NCI-H748 (cell line): ENCODE measurements at regions not wholly inside any gene's neighbourhood (a gene's known extent, or its start where the extent isn't known, plus 50 kb on each side); places are given as distances from the start of the nearest gene placed in this dataset.
A peak's percentile ranks its signal among the peaks of the same experiment; 100 is the strongest.

Experiments
- DNase-seq: peaks from one replicate; lab custom pipeline; 2025; ENCODE audit not compliant: unreplicated experiment; lab: John Stamatoyannopoulos, UW

DNA sequence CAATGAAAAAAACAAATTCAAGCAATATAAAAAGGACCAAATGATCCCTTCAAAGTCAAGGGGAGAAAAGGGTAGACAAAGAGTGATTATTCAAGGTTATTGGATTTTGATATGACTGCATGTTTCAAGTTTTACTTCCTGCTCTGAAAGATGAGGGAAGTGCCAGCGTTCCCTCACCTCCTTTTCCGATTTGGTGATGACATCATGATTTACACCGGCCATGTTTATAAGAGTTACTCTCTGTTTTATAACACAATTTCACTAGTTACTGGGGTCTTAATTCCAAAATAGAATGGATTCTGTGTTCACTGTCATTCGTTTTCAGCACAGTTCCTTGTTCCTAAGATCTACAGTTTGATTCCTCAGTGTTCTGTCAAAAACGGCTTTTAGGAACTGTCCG is 60.5 kb upstream of the CPXM2 start:
- no peak for DNase-seq

DNA sequence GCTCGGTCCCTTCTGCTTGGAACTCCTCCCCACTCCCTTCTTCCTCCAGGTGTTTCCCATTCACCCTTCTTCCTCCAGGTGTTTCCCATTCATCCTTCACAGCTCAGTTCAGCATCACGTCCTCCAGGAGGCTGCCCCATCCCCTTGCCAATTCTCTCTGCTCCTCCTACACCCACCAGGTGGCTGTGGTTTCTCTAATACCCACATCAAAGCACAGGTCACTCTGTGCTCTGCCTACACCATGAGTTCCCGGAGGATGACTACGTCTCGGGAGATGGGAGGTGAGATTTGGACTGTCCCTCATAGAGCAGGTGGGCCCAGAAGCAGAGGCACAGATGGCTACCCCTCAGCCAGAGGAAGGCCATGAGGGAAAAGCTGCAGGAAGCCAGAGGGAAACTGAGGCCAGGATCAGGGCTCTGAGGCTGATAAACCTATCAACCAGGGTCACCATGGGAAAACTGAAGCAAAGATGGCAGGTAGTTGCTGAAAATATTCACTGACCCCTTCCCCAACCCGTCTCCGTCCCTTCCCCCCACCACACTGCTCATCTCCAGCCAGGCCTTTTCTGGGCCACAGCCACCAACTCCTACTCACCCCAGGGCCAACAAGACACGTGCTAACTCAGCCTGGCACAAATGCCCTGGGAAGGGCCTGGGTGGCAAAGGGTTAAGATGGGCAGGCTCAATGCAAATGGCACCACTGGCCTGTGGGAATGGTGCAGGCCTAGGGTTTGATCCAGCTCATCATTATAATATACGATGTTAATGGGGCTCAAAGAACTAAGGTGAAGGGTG is 56.6 kb upstream of the CPXM2 start:
- no peak for DNase-seq

DNA sequence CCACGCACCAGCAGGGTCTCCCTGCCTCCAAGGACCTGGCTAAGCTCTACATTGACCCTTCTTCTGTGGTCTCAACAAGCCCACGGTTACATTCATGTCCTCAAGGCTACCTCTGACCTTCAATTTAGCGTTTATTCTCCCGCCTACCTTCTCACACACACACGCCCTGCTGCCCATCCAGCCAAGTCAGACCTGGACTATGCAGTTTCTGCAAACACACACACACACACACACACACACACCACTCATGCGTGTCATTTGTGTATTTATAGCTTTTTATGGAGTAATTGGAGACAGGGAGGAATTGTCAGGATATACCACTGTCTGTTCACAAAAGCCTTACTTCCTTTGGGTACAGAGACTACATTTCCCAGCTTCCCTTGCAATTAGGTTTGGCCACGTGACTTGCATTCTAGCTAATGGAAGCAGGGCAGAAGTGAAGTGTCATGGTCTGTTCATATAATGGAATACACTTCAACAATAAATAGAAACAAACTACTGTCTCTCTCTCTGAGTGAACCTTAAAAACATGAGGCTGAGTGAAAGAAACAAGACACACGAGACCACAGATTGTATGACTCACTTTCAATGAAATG is 53.8 kb upstream of the CPXM2 start:
- peak; percentile 32 for DNase-seq

DNA sequence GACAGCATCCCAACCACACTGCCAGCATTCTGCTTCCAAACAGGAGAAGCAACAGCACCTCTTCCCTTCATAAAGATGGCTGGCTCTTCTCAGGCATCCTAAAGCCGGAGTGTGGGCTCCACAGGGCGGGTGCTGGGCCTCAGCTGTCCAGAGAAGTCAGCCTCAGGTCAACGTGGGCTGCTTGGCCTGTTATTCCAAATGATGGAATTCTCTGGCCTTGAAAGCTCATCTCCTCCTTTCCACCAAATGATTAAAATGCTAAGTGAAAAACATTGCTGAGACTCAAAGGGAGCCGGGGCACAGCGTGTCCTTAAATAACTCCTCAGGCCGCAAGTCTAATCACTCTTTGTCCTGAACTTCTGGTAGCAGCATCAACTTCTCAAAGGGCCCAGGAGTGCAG is 53.1 kb upstream of the CPXM2 start:
- DNase-seq, result no peak

DNA sequence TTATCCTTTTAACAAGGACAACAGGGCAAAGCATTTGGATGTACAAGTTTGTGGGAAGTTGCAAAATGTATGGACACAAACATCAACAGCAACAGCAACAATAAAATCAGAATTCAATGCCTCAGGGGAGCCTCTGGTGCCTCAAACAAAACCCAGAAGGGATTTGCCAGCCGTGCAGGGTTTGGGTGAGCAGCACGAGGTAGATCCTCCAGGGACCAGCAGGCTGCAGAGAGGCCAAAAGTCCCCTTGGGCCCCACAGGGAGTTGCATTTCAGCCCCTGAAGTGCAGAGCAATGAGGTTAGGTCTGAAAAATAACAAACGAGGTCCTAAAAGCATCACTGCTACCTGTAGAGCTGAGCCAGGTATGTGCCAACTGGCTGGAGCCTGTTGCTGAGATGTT is 51.7 kb upstream of the CPXM2 start:
- no peak for DNase-seq

DNA sequence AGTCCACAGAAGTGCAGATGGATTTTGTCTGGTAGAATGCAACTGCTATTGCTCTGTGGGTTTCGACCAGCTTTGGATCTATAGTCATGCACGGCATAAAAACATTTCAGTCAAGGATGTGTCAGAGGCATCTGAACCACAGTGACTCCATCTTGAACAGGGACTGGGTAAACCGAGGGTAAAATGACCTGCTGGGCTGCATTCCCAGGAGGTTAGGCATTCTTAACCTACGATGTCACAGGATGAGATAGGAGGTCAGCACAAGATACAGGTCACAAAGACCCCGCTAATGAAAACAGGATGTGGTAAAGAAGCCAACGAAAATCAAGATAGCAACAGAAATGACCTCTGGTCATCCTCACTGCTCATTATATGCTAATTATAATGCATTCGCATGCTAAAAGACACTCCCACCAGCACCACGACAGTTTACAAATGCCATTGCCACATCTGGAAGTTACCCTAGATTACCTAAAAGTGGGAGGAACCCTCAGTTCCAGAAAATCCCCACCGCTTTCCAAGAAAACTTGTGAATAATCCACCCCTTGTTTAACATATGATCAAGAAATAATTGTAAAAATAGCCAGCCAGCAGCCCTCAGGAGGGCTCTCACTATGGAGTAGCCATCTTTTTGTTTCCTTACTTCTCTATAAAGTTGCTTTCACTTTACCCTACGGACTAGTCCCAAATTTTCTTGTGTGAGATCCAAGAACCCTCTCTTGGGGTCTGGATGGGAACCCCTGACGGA is 50.7 kb upstream of the CPXM2 start:
- DNase-seq, result no peak
